Esophagus squamous epithelium (tissue), 4 donors: ENCODE measurements at regions not wholly inside any gene's neighbourhood (a gene's known extent, or its start where the extent isn't known, plus 50 kb on each side); places are given as distances from the start of the nearest gene placed in this dataset.

Source experiments
- POLR2A ChIP-seq, 4 donors: fragments of 450-650 bp; IDR thresholded peaks; one replicate each; pipeline ENCODE4 v1.6.1; 2017; ENCODE audit warnings: antibody characterized with exemption in 4 of 4, mild to moderate bottlenecking in 4 of 4, moderate library complexity in 3 of 4
- TF ChIP-seq, protein P1 (sequence below), 6 experiments: fragments of 450-650 bp in 4 of 6; fragments of 200-600 bp in 2 of 6; sonication (generic) in 2 of 6; IDR thresholded peaks; one replicate each; pipeline ENCODE4 v1.5.1; 2016 to 2019; ENCODE audit warnings: antibody characterized with exemption in 6 of 6, mild to moderate bottlenecking in 4 of 6, moderate library complexity in 4 of 6

DNA sequence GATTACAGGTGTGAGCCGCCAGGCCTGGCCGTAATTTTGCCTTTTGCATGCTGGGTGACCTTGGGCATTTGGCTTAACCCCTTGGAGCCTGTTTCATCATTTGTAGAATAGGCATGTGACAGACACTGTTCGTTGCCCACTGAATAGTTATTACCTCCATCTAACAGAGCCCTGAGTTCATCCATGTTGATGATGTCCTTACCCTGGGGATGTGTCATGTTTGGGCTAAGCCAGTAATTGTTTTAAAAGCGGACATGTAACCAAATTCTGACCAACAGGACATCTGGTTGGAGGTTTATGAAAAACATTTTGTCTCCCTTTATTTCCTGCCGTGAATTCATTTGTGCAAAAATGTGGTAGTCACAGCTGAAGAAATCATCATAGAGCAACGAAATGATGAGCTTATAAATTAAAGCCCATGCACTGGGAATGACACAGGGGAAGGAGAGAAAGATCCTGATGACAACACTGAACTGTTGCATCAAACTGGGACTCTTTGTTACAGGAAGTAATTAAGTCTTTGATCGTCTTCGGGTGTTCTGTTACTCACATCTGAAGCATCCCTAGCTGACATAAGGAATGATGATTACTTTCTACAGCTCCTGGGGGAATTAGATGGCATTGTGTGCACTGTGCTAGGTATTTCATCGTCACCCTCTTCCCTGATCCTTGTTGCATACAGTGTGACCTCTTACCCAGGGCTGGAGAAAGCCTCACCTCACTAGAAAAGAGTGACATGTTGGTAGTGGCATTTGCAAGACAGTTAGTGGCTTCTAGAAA lies 117.8 kb downstream of the FGF18 start:
- TF ChIP-seq, protein P1, sequence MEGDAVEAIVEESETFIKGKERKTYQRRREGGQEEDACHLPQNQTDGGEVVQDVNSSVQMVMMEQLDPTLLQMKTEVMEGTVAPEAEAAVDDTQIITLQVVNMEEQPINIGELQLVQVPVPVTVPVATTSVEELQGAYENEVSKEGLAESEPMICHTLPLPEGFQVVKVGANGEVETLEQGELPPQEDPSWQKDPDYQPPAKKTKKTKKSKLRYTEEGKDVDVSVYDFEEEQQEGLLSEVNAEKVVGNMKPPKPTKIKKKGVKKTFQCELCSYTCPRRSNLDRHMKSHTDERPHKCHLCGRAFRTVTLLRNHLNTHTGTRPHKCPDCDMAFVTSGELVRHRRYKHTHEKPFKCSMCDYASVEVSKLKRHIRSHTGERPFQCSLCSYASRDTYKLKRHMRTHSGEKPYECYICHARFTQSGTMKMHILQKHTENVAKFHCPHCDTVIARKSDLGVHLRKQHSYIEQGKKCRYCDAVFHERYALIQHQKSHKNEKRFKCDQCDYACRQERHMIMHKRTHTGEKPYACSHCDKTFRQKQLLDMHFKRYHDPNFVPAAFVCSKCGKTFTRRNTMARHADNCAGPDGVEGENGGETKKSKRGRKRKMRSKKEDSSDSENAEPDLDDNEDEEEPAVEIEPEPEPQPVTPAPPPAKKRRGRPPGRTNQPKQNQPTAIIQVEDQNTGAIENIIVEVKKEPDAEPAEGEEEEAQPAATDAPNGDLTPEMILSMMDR (IDR thresholded peaks at IDR 0.05) = no peak
- TF ChIP-seq POLR2A (IDR thresholded peaks at IDR 0.05) = no peak
